ENCODE measurements at regions not wholly inside any gene's neighbourhood (a gene's known extent, or its start where the extent isn't known, plus 50 kb on each side); places are given as distances from the start of the nearest gene placed in this dataset.
A peak's percentile ranks its signal among the peaks of the same experiment; 100 is the strongest.
"Not testable (repeated sequence)": the region's sequence is repeated elsewhere in the genome, so short reads cannot be mapped to it uniquely, and the experiment has no call there.

DNA sequence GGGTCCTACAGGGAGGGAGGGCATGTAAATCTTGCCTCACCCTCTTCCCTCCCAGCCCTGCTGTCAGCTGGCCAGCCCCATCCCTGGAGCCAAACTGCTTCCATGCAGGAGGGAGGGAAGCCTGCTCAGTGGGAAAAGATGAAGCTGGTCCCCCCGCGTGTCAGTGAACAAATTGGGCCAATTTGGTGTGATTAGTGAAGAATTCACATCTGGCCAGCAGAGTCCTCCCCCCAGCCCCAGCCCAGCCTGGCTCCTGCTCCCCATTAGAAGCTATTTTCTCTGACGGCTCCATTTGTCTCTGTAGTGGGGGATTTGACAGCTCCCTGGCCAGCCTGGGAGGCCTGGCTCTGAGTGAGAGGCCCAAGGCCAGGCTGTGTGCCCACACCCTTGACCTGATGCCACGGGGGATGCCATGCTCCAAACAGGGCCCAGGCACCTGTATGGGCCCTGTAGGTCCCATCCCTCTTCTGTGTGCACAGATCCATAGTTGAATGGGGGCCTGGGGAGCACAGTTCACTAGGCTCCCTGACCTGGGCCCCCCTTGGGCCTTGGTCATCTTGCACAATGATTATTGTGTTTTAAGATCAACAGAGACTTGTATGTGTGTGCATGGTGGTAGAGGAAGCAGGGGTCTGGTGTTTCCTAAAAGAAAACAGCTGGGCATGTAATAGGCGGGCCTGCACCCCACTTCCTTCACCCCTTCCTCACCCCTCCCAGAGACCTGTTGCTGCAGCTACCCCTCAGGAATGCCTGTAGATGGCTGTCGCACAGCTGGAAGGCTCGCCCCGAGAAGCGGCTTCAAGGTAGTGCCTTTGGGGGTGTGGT is 50.7 kb upstream of the TAC4 start:
- Mint-ChIP-seq H3K27me3 (ENCODE audit: low read depth) (peaks cover 57% of the 10 kb centered on the region), H3K9me3 (no peaks in the 10 kb centered on the region), H3K4me3 (no peak overlapping the region), H3K36me3 (ENCODE audit: insufficient read depth) (no peaks in the 10 kb centered on the region), H3K4me1 (ENCODE audit: low read depth) (peaks cover 1% of the 10 kb centered on the region)
- ATAC-seq (no peak), DNase-seq (no peak)

DNA sequence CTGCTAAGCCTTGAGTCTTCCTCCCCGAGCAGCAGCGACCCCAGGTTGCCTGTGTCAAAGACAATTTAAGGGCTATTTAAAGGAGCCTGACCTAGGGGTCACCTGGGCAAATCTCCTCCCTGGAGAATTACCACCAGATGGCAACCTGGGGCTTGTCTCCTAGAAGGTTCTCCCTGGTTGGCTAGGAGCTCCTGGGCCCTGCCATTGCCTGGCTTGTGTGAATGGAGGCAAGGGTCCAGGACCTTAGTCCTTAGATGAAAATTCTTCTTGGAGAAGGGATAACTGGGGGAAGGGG is 51.3 kb upstream of the TAC4 start:
- no peaks in the 10 kb centered on the region for H3K9me3 Mint-ChIP-seq
- H3K27me3 Mint-ChIP-seq (ENCODE audit: low read depth): peaks cover 57% of the 10 kb centered on the region
- H3K4me1 Mint-ChIP-seq (ENCODE audit: low read depth): peaks cover 1% of the 10 kb centered on the region
- no peak for DNase-seq
- no peak overlapping the region for H3K4me3 Mint-ChIP-seq
- H3K36me3 Mint-ChIP-seq (ENCODE audit: insufficient read depth): no peaks in the 10 kb centered on the region
- ATAC-seq: no peak

DNA sequence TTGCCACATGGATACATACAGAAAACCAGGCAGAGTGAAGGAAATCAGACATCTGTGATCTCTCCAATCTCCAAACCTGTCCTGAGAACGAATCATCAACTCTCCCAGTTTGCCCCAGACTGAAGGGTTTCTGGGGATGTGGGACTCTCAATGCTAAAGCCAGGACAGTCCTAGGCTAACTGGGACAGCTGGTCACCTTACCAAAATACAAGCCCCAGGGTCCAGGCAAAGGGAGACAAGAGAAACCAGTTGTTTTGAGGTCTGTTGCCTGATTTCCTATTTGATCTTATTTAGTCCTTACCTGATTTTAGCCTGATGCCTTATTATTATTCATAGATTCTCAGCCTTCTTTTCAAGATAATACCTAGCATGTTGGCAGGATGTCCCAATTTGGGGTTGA is 51.7 kb upstream of the TAC4 start:
- Mint-ChIP-seq H3K4me1 (ENCODE audit: low read depth) (peaks cover 1% of the 10 kb centered on the region), H3K4me3 (no peak overlapping the region), H3K36me3 (ENCODE audit: insufficient read depth) (no peaks in the 10 kb centered on the region), H3K27me3 (ENCODE audit: low read depth) (peaks cover 60% of the 10 kb centered on the region), H3K9me3 (no peaks in the 10 kb centered on the region)
- DNase-seq (no peak), ATAC-seq (no peak)

DNA sequence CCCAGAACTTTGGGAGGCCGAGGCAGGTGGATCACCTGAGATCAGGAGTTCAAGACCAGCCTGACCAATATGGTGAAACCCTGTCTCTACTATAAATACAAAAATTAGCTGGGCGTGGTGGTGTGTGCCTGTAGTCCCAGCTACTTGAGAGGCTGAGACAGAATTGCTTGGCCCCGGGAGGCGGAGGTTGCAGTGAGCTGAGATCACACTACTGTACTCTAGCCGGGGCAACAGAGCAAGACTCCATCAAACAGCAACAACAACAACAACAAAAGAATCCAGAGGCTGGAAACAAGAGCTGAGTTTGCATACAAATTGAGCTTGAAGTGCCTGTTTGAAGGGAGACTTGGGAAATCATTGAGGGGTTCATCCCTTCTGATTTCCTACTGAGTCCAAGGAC is 52.9 kb upstream of the TAC4 start:
- DNase-seq; H3K9me3 Mint-ChIP-seq; H3K4me3 Mint-ChIP-seq; H3K4me1 Mint-ChIP-seq (ENCODE audit: low read depth); ATAC-seq; H3K36me3 Mint-ChIP-seq (ENCODE audit: insufficient read depth): not testable (repeated sequence)
- H3K27me3 Mint-ChIP-seq (ENCODE audit: low read depth): peaks cover 63% of the 10 kb centered on the region

DNA sequence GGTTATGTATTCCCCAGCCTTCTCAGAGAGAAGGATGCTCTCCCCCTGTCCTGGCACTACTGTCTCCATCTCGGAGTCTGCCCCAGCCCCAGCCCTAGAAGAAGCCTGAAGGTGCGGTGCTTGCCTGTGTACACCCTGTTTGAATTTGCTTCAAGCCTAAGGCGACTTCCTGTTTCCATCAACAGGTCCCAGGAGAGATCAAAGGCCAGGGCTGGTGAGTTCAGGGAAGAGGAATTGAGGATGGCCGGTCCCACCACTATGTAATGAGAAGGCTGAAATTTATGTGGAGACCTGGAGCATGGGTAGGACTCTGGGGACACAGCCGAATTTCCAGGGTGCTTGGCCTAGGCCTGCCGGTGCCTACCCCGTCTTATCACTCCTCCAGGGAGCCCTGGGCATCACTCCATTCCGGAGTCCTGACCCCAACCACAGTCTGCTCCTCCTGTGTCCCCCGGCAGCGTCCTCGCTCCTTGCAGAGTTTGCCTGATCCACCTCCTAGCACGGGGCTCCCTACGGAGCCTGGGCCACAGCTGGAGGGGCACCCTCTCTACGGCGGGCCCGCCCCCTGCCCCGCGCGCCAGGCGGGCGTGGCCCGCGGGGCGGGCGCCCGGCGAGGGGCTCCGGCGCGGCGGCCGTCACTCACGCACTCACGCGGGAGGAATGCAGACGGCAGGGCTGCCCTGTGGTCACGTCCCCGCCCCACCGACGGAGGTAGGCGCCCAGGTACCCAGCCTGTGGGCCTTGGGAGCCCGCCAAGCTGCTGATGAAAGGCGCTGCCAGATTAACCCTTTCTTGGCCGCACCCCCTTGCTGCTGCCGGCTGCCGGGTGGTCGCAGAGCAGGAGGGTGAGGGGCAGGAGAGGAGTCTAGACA is 53.8 kb upstream of the TAC4 start:
- Mint-ChIP-seq H3K27me3 (ENCODE audit: low read depth) (peaks cover 66% of the 10 kb centered on the region), H3K4me3 (no peak overlapping the region), H3K4me1 (ENCODE audit: low read depth) (peaks cover 1% of the 10 kb centered on the region), H3K36me3 (ENCODE audit: insufficient read depth) (no peaks in the 10 kb centered on the region), H3K9me3 (no peaks in the 10 kb centered on the region)
- DNase-seq (no peak), ATAC-seq (peak; percentile 59 to 67)

DNA sequence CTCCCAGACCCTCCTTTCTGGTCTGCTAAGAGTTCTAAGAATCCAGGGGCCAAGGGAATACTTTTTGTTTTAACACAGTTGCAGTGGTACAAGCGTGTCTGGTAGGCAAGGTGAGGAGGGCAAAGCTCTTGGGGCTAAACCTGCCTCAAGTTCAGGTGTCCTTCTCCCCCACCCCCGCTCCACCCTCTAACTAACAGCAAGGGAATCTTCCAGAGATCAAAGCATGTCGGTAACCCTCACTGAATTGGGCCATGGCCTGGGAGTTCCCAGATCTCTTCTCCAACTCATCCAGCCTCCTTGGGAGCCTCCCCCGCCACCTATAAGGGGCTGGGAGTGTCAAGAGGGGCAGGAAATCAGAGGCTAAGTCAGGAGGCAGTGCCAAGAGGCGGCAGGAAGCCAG is 55.7 kb upstream of the TAC4 start:
- no peaks in the 10 kb centered on the region for H3K36me3 Mint-ChIP-seq (ENCODE audit: insufficient read depth)
- no peaks in the 10 kb centered on the region for H3K9me3 Mint-ChIP-seq
- H3K4me1 Mint-ChIP-seq (ENCODE audit: low read depth): peaks cover 1% of the 10 kb centered on the region
- peaks cover 80% of the 10 kb centered on the region for H3K27me3 Mint-ChIP-seq (ENCODE audit: low read depth)
- ATAC-seq: no peak
- H3K4me3 Mint-ChIP-seq: no peak overlapping the region
- DNase-seq: no peak

DNA sequence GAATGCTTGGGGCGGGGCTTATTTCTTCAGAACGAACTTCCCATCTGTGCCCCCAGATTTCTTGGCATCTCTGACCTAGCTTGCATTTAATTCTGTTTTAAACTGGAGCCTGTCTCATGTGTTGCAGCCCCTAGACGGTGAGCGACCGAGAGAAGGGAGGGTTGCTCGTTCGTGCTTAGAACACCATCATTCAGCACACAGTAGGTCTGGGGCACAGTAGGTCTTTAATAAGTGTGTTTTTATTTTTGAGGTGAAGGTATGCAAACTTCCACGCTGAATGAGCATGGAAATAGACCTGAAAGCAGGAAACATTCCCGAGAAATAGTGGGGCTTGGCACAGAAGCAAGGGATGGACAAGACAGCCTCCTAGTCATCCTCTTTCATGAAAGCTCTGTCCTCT is 57.0 kb upstream of the TAC4 start:
- peaks cover 4% of the 10 kb centered on the region for H3K4me1 Mint-ChIP-seq (ENCODE audit: low read depth)
- H3K27me3 Mint-ChIP-seq (ENCODE audit: low read depth): peaks cover 82% of the 10 kb centered on the region
- DNase-seq: no peak
- no peak for ATAC-seq
- H3K4me3 Mint-ChIP-seq: no peak overlapping the region
- no peaks in the 10 kb centered on the region for H3K36me3 Mint-ChIP-seq (ENCODE audit: insufficient read depth)
- no peaks in the 10 kb centered on the region for H3K9me3 Mint-ChIP-seq

DNA sequence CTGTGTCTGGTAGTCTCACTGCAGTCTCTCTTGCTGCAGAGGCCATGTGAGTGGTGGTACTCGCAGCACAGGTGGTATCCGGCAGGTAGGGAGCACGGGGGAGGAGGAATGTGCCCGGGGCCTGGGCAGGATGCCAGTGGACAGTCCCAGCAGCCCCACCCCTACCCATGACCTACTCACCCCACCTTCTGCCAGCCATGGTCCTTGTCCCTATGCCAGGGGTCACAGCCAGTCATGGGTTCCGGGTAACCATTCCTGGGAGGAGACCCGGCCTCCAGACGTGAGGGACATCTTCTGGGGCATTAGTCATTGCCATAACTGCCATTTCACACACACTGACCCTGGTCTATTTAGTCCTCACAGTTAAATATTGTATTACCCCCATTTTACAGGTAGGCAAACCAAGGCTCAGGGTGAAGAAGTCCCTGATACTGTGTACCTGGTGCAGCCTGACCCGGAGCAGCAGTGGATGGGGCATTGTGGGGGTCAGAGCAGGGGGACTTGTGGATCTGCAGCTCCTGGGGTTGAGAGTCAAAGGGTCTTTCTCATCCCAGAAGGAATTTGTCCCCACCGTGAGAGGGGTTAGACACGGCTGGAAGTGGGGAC is 58.8 kb upstream of the TAC4 start:
- peaks cover 84% of the 10 kb centered on the region for H3K27me3 Mint-ChIP-seq (ENCODE audit: low read depth)
- no peaks in the 10 kb centered on the region for H3K36me3 Mint-ChIP-seq (ENCODE audit: insufficient read depth)

DNA sequence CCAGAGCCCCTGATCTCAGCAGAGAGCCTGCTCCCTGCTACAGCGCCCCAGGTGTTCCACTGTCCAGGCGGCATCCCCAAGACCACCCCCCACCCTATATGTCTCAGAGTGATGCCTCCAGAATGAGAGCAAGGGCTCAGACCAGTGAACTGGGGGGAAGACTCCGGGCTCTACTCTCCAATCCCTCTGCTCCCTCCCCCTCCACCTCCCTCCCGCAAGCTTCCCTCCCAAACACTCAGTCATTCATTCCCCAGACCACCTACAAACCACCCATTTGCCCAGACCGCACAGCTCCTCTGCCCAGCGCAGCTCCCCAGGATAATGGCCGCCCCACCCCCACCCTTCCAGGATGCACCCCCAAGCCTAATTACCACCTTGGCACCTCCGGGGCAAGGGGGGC is 59.4 kb upstream of the TAC4 start:
- Mint-ChIP-seq H3K4me1 (ENCODE audit: low read depth) (peaks cover 5% of the 10 kb centered on the region), H3K27me3 (ENCODE audit: low read depth) (peaks cover 88% of the 10 kb centered on the region), H3K9me3 (no peaks in the 10 kb centered on the region), H3K4me3 (no peak overlapping the region), H3K36me3 (ENCODE audit: insufficient read depth) (no peaks in the 10 kb centered on the region)
- ATAC-seq (no peak), DNase-seq (no peak)

More for the DNA sequence above, 58.8 kb upstream of the TAC4 start:
- DNase-seq (no peak), ATAC-seq (no peak)
- H3K9me3 Mint-ChIP-seq: no peaks in the 10 kb centered on the region
- H3K4me1 Mint-ChIP-seq (ENCODE audit: low read depth): peaks cover 5% of the 10 kb centered on the region
- H3K4me3 Mint-ChIP-seq: no peak overlapping the region

DNA sequence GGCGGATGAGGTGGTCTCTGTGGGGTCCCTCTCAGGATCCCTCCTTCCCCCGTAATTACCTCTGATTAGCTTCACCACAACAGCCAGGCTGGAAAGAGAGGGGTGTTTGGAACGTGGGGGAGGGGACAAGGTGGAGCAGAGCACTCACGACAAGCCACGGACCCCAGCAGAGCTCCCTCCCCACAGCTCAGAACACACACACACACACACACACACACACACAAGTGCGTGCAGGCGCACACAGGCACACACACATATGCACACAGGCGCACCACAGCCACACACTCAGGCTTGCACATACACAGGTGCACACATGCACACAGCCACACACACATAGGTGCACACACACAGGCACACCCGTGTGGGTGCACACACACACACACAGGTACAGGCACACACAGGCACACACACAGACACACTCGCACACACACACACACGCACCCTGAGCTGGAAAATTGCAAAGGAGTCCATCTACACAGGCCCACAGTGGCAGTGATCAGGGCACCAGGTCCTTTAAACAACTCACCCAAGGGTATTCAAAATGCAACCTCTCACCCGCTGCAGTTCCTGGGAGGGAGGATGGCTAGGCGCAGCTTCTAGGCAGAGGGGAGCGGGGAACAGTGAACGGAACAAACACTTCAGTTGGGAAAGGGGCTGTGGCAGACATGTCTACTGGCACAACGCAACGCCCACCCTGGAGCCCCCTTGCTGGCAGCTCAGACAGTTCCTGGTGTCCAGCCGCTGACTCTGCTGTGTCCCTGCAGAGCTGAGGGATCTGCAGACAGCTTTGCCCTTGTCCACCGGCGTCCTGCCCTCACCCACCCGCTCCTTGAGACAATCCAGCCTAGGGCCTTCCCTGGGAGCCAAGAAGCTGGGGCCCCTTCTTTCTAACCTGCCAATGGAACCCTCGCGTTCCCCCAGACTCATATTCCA is 59.9 kb upstream of the DLX4 start:
- ATAC-seq (no peak), DNase-seq (no peak)
- H3K4me3 Mint-ChIP-seq: no peak overlapping the region
- peaks cover 5% of the 10 kb centered on the region for H3K4me1 Mint-ChIP-seq (ENCODE audit: low read depth)
- H3K9me3 Mint-ChIP-seq: no peaks in the 10 kb centered on the region
- H3K27me3 Mint-ChIP-seq (ENCODE audit: low read depth): peaks cover 86% of the 10 kb centered on the region
- no peaks in the 10 kb centered on the region for H3K36me3 Mint-ChIP-seq (ENCODE audit: insufficient read depth)

DNA sequence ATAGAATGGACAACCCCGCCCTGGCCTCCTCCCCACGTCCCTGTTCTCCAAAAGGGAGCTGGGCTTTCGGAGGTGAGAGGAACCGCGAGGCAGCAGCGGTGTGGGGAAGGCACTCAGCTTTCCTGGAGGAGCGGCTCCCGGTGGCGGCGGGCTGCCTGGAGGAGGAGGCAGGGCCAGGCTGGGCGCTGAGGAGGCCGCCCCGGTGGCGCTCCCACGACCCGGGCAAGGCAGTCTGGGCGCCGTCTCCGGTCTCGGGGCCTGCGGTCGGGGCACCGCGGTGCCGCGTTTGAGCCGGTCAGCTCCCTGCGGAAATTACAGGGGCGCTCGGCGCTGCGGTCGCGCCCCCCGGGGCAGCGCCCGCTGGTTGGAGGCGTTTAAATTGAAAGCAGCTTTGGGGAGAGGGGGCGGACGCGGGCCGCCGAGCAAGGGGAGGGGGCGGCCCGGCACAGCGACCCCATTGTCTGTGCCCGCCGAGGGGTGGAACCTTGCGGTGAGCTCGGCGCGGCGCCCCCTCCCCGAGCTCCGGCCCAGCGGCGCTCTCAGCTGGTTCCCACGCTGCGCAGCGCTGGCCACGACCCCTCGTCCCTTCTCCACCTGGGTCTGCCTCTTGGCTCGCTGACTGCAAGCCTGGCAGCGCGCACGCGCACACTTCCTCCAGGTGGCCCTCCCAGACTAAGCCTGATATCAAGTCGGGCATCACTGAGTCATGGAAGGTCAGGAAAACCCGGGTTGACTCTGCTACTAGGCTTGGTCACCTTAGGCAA is 58.7 kb upstream of the DLX4 start:
- H3K27me3 Mint-ChIP-seq (ENCODE audit: low read depth): peaks cover 76% of the 10 kb centered on the region
- H3K4me1 Mint-ChIP-seq (ENCODE audit: low read depth): peaks cover 5% of the 10 kb centered on the region
- peak overlapping the region; percentile 46 for H3K4me3 Mint-ChIP-seq
- no peaks in the 10 kb centered on the region for H3K9me3 Mint-ChIP-seq
- peak; percentile 70 to 76 for ATAC-seq
- H3K36me3 Mint-ChIP-seq (ENCODE audit: insufficient read depth): no peaks in the 10 kb centered on the region
- no peak for DNase-seq

DNA sequence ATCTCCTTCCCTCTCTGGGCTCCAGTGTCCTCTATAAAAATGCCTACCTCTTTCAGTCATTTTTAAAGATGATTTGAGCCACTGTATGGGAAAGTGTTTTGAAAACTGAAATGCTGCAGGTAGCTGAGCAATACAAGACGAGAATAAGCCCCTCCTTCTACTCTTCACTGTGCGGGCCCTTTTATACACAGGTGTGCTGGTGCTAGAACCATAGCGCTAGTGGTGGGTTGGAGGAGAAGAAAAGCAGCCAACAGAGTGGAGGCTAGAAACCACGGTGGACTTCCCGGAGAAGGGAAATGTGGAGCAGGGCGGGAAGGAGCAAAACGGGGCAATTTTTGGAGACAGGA is 58.2 kb upstream of the DLX4 start:
- no peak overlapping the region for H3K4me3 Mint-ChIP-seq
- no peaks in the 10 kb centered on the region for H3K36me3 Mint-ChIP-seq (ENCODE audit: insufficient read depth)
- H3K9me3 Mint-ChIP-seq: no peaks in the 10 kb centered on the region
- peaks cover 5% of the 10 kb centered on the region for H3K4me1 Mint-ChIP-seq (ENCODE audit: low read depth)
- ATAC-seq: no peak
- no peak for DNase-seq
- H3K27me3 Mint-ChIP-seq (ENCODE audit: low read depth): peaks cover 70% of the 10 kb centered on the region

DNA sequence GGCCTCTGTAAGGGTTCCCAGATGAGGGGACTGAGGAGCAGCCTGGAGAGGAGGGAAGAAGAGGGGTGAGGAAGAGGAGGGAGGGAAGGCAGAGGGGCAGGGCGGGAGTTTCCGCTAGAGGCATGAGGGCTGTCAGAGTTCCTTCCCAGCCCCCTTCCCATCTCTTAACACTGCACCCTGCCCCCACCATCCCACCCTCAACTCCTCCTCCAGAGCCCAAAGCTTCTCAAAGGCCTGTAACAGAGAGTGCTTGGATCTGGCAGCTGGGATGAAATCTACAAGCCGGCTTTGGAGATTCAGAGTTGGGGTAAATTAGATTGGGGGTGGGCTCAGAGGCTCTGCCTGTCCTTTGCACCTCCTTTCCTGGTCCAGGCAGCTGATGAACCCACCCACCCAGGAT is 57.3 kb upstream of the DLX4 start:
- peaks cover 5% of the 10 kb centered on the region for H3K4me1 Mint-ChIP-seq (ENCODE audit: low read depth)
- peaks cover 69% of the 10 kb centered on the region for H3K27me3 Mint-ChIP-seq (ENCODE audit: low read depth)
- ATAC-seq: no peak
- no peak overlapping the region for H3K4me3 Mint-ChIP-seq
- H3K9me3 Mint-ChIP-seq: no peaks in the 10 kb centered on the region
- H3K36me3 Mint-ChIP-seq (ENCODE audit: insufficient read depth): no peaks in the 10 kb centered on the region
- no peak for DNase-seq
